ENCODE measurements at regions not wholly inside any gene's neighbourhood (a gene's known extent, or its start where the extent isn't known, plus 50 kb on each side); places are given as distances from the start of the nearest gene placed in this dataset.

GRCh38 chr15:60120100-60120499, 116.0 kb downstream of the FOXB1 start:
- Mint-ChIP-seq H3K4me1 (peaks cover 26% of the 10 kb centered on the region), H3K9me3 (no peaks in the 10 kb centered on the region), H3K4me3 (no peak overlapping the region), H3K36me3 (no peaks in the 10 kb centered on the region), H3K27ac (no peak overlapping the region), H3K27me3 (ENCODE audit: low read depth) (peaks cover 78% of the 10 kb centered on the region)
- TF ChIP-seq CTCF (IDR thresholded peaks at IDR 0.05; ENCODE audit: unreplicated experiment) = no peak
- no peak for DNase-seq (ENCODE audit: low spot score in 2 of 2, unreplicated experiment in 2 of 2)

GRCh38 chr15:60121845-60122244, 117.7 kb downstream of the FOXB1 start:
- Mint-ChIP-seq H3K36me3 (no peaks in the 10 kb centered on the region), H3K9me3 (no peaks in the 10 kb centered on the region), H3K4me1 (peaks cover 21% of the 10 kb centered on the region), H3K27me3 (ENCODE audit: low read depth) (peaks cover 69% of the 10 kb centered on the region), H3K27ac (no peak overlapping the region), H3K4me3 (no peak overlapping the region)
- DNase-seq (ENCODE audit: low spot score in 2 of 2, unreplicated experiment in 2 of 2) = no peak
- TF ChIP-seq CTCF (IDR thresholded peaks at IDR 0.05; ENCODE audit: unreplicated experiment) = no peak

- Mint-ChIP-seq H3K9me3 (no peaks in the 10 kb centered on the region), H3K4me3 (no peak overlapping the region), H3K4me1 (peaks cover 26% of the 10 kb centered on the region), H3K27me3 (ENCODE audit: low read depth) (peaks cover 61% of the 10 kb centered on the region), H3K36me3 (no peaks in the 10 kb centered on the region), H3K27ac (no peak overlapping the region)
- DNase-seq (ENCODE audit: low spot score in 2 of 2, unreplicated experiment in 2 of 2) = no peak
- no peak for TF ChIP-seq CTCF (IDR thresholded peaks at IDR 0.05; ENCODE audit: unreplicated experiment)
These were observed 118.6 kb downstream of the FOXB1 start for GRCh38 chr15:60122691-60123090.

- no peak for TF ChIP-seq CTCF (IDR thresholded peaks at IDR 0.05; ENCODE audit: unreplicated experiment)
- no peak overlapping the region for H3K27ac Mint-ChIP-seq
- H3K27me3 Mint-ChIP-seq (ENCODE audit: low read depth) = peaks cover 42% of the 10 kb centered on the region
- H3K4me1 Mint-ChIP-seq = peaks cover 25% of the 10 kb centered on the region
- no peak overlapping the region for H3K4me3 Mint-ChIP-seq
- no peaks in the 10 kb centered on the region for H3K36me3 Mint-ChIP-seq
- no peaks in the 10 kb centered on the region for H3K9me3 Mint-ChIP-seq
- DNase-seq (ENCODE audit: low spot score in 2 of 2, unreplicated experiment in 2 of 2) = no peak
These were observed 120.5 kb downstream of the FOXB1 start for GRCh38 chr15:60124460-60125070.

GRCh38 chr15:60125334-60125733, 121.2 kb downstream of the FOXB1 start:
- Mint-ChIP-seq H3K27me3 (ENCODE audit: low read depth) (peaks cover 34% of the 10 kb centered on the region), H3K4me3 (no peak overlapping the region), H3K27ac (no peak overlapping the region), H3K36me3 (no peaks in the 10 kb centered on the region), H3K9me3 (no peaks in the 10 kb centered on the region), H3K4me1 (peaks cover 25% of the 10 kb centered on the region)
- TF ChIP-seq CTCF (IDR thresholded peaks at IDR 0.05; ENCODE audit: unreplicated experiment) = no peak
- no peak for DNase-seq (ENCODE audit: low spot score in 2 of 2, unreplicated experiment in 2 of 2)

- Mint-ChIP-seq H3K4me3 (no peak overlapping the region), H3K4me1 (peaks cover 25% of the 10 kb centered on the region), H3K36me3 (no peaks in the 10 kb centered on the region), H3K27ac (no peak overlapping the region), H3K27me3 (ENCODE audit: low read depth) (peaks cover 26% of the 10 kb centered on the region), H3K9me3 (no peaks in the 10 kb centered on the region)
- no peak for DNase-seq (ENCODE audit: low spot score in 2 of 2, unreplicated experiment in 2 of 2)
- no peak for TF ChIP-seq CTCF (IDR thresholded peaks at IDR 0.05; ENCODE audit: unreplicated experiment)
These were observed 122.1 kb downstream of the FOXB1 start for GRCh38 chr15:60126200-60126599.
